ENCODE measurements at regions not wholly inside any gene's neighbourhood (a gene's known extent, or its start where the extent isn't known, plus 50 kb on each side); places are given as distances from the start of the nearest gene placed in this dataset.

DNA sequence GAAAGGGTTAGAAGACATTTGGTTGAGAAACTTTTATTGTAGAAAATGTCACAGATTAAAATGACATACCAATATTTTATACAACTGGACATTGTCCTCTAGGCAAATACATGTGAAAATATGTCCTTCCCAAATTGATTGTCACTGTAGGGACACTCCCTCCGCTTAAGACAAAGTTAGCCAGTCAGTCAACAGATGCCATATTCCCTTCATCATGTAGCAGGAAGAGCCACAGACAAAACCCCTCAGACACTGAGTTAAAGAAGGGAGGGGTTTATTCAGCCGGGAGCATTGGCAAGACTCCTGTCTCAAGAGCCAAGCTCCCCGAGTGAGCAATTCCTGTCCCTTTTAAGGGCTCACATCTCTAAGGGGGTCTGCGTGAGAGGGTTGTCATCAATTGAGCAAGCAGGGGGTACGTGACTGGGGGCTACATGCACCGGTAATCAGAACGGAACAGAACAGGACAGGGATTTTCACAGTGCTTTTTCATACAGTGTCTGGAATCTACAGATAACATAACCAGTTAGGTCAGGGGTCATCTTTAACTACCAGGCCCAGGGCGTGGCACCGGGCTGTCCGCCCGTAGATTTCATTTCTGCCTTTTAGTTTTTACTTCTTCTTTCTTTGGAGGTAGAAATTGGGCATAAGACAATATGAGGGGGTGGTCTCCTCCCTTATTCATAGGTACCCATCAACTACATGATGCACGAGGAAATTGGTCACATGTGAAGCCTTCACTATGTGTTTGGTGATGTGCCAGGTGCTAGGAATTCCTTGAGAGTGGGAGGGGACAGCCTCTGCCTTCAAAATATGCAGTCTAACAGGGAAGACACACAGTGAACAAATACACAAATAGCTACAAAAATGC lies 155.7 kb upstream of the CDYL start:
- TF ChIP-seq EZH2phosphoT487 (IDR thresholded peaks at IDR 0.05; ENCODE audit: insufficient read depth, low read depth) (no peak), EZH2 (IDR thresholded peaks at IDR 0.05; ENCODE audit: insufficient read depth, poor library complexity, severe bottlenecking) (no peak)
- 75 to 78% methylated on average over 12 of the region's 12 CpGs for WGBS, 2 experiments (ENCODE audit: low coverage in 1 of 2, low lambda C conversion rate in 2 of 2, missing lambda C conversion rate in 2 of 2)

DNA sequence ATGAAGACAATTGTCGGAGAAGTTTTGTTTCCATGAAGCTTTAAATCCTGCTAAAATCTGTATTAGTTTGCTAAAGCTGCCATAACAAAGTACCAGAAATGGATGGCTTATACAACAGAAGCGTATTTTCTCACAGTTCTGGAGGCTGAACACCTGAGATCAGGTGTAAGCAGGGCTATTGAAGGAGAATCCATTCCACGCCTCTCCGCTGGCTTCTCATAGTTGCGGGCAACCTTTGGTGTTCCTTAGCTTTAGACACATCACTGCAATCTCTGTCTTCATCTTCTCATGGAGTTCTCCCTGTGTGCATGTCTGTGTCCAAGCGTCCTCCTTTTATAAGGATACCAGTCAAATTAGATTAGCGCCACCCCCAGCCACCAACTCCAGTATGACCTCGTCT lies 159.9 kb upstream of the CDYL start:
- no peak overlapping the region for H3K4me2 ChIP-seq (ENCODE audit: unreplicated experiment)
- H2AFZ ChIP-seq, result no peak overlapping the region
- no peak for DNase-seq
- no peak overlapping the region for H3K4me3 ChIP-seq
- in situ Hi-C loops (cut with MboI), result no loop called here
- no peaks in the 10 kb centered on the region for H3K27me3 ChIP-seq (replicated peaks; ENCODE audit: insufficient read depth)
- no peaks in the 10 kb centered on the region for H4K20me1 ChIP-seq (ENCODE audit: insufficient read depth)
- H3K79me2 ChIP-seq (ENCODE audit: insufficient read depth), result no peaks in the 10 kb centered on the region
- no peaks in the 10 kb centered on the region for H3K9me2 ChIP-seq (ENCODE audit: insufficient read depth)
- H3F3A ChIP-seq (ENCODE audit: insufficient read depth), result peaks cover 17% of the 10 kb centered on the region
- TF ChIP-seq EZH2phosphoT487 (IDR thresholded peaks at IDR 0.05; ENCODE audit: insufficient read depth, low read depth) (no peak), EZH2 (IDR thresholded peaks at IDR 0.05; ENCODE audit: insufficient read depth, poor library complexity, severe bottlenecking) (no peak)
- 93 to 94% methylated on average over 8 of the region's 8 CpGs for WGBS, 2 experiments (ENCODE audit: low coverage in 1 of 2, low lambda C conversion rate in 2 of 2, missing lambda C conversion rate in 2 of 2)
- no peaks in the 10 kb centered on the region for H3K36me3 ChIP-seq (ENCODE audit: low read depth)
- no peaks in the 10 kb centered on the region for H3K9me3 ChIP-seq (ENCODE audit: low read depth)
- H3K9ac ChIP-seq, result no peak overlapping the region
- peaks cover 20% of the 10 kb centered on the region for H3K4me1 ChIP-seq (ENCODE audit: insufficient read depth)
- H3K27ac ChIP-seq, result no peak overlapping the region

More for the DNA sequence above, 155.7 kb upstream of the CDYL start:
- in situ Hi-C loops (cut with MboI), result no loop called here
- H2AFZ ChIP-seq, result no peak overlapping the region
- no peak overlapping the region for H3K27ac ChIP-seq
- H3K4me3 ChIP-seq, result no peak overlapping the region
- no peaks in the 10 kb centered on the region for H3K9me2 ChIP-seq (ENCODE audit: insufficient read depth)
- H3K9ac ChIP-seq, result no peak overlapping the region
- no peak overlapping the region for H3K4me2 ChIP-seq (ENCODE audit: unreplicated experiment)
- DNase-seq, result no peak
- H3K79me2 ChIP-seq (ENCODE audit: insufficient read depth), result no peaks in the 10 kb centered on the region
- no peaks in the 10 kb centered on the region for H3K36me3 ChIP-seq (ENCODE audit: low read depth)
- H3K27me3 ChIP-seq (replicated peaks; ENCODE audit: insufficient read depth), result no peaks in the 10 kb centered on the region
- no peaks in the 10 kb centered on the region for H4K20me1 ChIP-seq (ENCODE audit: insufficient read depth)
- no peaks in the 10 kb centered on the region for H3K9me3 ChIP-seq (ENCODE audit: low read depth)
- no peaks in the 10 kb centered on the region for H3F3A ChIP-seq (ENCODE audit: insufficient read depth)
- peaks cover 6% of the 10 kb centered on the region; the same call in 1 of the 2 replicates for H3K4me1 ChIP-seq (ENCODE audit: insufficient read depth)

DNA sequence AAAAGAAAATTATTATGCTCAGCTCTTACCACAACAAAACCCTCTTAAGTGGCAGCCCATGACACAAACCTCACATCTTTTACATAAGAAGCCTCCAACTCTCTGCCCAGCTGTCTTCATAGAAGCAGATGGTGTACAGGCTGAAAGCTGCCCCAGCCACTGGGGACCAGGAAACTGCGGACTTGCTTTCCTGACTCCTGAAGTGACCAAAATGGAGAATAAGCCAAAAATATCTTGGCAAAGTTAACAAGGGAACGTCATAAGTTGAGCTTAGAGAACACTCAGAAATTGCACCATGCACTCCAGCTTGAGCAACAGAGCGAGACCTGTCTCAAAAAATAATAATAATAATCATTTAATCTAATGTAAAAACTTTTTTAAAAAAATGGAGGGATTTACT lies 160.3 kb upstream of the CDYL start:
- Histone ChIP-seq H3K79me2 (ENCODE audit: insufficient read depth) (no peaks in the 10 kb centered on the region), H3K27ac (no peak overlapping the region), H3K4me2 (ENCODE audit: unreplicated experiment) (no peak overlapping the region), H3K9me3 (ENCODE audit: low read depth) (no peaks in the 10 kb centered on the region), H3F3A (ENCODE audit: insufficient read depth) (peaks cover 21% of the 10 kb centered on the region), H3K4me1 (ENCODE audit: insufficient read depth) (peaks cover 24% of the 10 kb centered on the region), H4K20me1 (ENCODE audit: insufficient read depth) (no peaks in the 10 kb centered on the region), H3K4me3 (no peak overlapping the region), H3K9me2 (ENCODE audit: insufficient read depth) (no peaks in the 10 kb centered on the region), H3K36me3 (ENCODE audit: low read depth) (no peaks in the 10 kb centered on the region), H3K27me3 (replicated peaks; ENCODE audit: insufficient read depth) (no peaks in the 10 kb centered on the region), H3K9ac (no peak overlapping the region), H2AFZ (no peak overlapping the region)
- in situ Hi-C loops (cut with MboI), result no loop called here
- WGBS, 2 experiments (ENCODE audit: low coverage in 1 of 2, low lambda C conversion rate in 2 of 2, missing lambda C conversion rate in 2 of 2), result 66 to 69% methylated on average over 3 of the region's 3 CpGs
- TF ChIP-seq EZH2phosphoT487 (IDR thresholded peaks at IDR 0.05; ENCODE audit: insufficient read depth, low read depth) (no peak), EZH2 (IDR thresholded peaks at IDR 0.05; ENCODE audit: insufficient read depth, poor library complexity, severe bottlenecking) (no peak)
- peak; percentile 52 for DNase-seq

DNA sequence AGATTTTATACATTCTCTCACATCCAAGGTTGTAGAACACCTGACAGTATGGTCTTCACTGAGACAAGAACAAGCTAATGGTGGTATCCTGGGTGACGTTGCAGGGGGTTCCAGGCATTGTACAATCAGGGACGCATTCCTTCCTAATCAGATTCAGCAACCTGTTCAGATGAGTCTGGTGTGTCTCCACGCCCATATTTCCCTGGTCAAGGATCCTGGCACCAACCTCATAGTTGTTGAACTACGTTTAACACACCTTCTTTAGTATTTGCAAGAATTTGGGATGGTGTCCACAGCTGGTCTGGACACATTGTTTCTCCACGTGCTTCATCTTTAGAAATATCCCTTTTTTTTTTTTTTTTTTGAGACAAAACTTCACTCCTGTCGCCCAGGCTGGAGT lies 161.0 kb upstream of the CDYL start:
- Histone ChIP-seq H4K20me1 (ENCODE audit: insufficient read depth) (no peaks in the 10 kb centered on the region), H3K79me2 (ENCODE audit: insufficient read depth) (no peaks in the 10 kb centered on the region), H3K9ac (no peak overlapping the region), H3F3A (ENCODE audit: insufficient read depth) (peaks cover 28% of the 10 kb centered on the region), H3K4me3 (no peak overlapping the region), H3K4me2 (ENCODE audit: unreplicated experiment) (no peak overlapping the region), H2AFZ (no peak overlapping the region), H3K27me3 (replicated peaks; ENCODE audit: insufficient read depth) (no peaks in the 10 kb centered on the region), H3K9me2 (ENCODE audit: insufficient read depth) (no peaks in the 10 kb centered on the region), H3K27ac (no peak overlapping the region), H3K9me3 (ENCODE audit: low read depth) (no peaks in the 10 kb centered on the region), H3K36me3 (ENCODE audit: low read depth) (no peaks in the 10 kb centered on the region), H3K4me1 (ENCODE audit: insufficient read depth) (peaks cover 31% of the 10 kb centered on the region)
- in situ Hi-C loops (cut with MboI), result no loop called here
- no peak for TF ChIP-seq EZH2phosphoT487 (IDR thresholded peaks at IDR 0.05; ENCODE audit: insufficient read depth, low read depth)
- no peak for TF ChIP-seq EZH2 (IDR thresholded peaks at IDR 0.05; ENCODE audit: insufficient read depth, poor library complexity, severe bottlenecking)
- WGBS, 2 experiments (ENCODE audit: low coverage in 1 of 2, low lambda C conversion rate in 2 of 2, missing lambda C conversion rate in 2 of 2), result 76 to 77% methylated on average over 6 of the region's 6 CpGs
- DNase-seq, result no peak

All from GM23248 (cell line).